ENCODE measurements at regions not wholly inside any gene's neighbourhood (a gene's known extent, or its start where the extent isn't known, plus 50 kb on each side); places are given as distances from the start of the nearest gene placed in this dataset.

GRCh38 chr13:108528303-108528702 lies 101.1 kb upstream of the MYO16 start:
- H3K4me3 ChIP-seq (ENCODE audit: control insufficient read depth, low read depth, low read length), result no peak overlapping the region
- DNase-seq (ENCODE audit: low read depth), result no peak
- TF ChIP-seq CTCF (conservative IDR thresholded peaks at IDR 0.05; ENCODE audit: control insufficient read depth, insufficient read depth, low read depth, low read length), result no peak

GRCh38 chr13:108533842-108534241 lies 95.6 kb upstream of the MYO16 start:
- DNase-seq (ENCODE audit: low read depth), result no peak
- H3K4me3 ChIP-seq (ENCODE audit: control insufficient read depth, low read depth, low read length), result no peak overlapping the region
- no peak for TF ChIP-seq CTCF (conservative IDR thresholded peaks at IDR 0.05; ENCODE audit: control insufficient read depth, insufficient read depth, low read depth, low read length)

- no peak for TF ChIP-seq CTCF (conservative IDR thresholded peaks at IDR 0.05; ENCODE audit: control insufficient read depth, insufficient read depth, low read depth, low read length)
These were observed 94.7 kb upstream of the MYO16 start for GRCh38 chr13:108534728-108535127.

GRCh38 chr13:108549934-108550333 lies 79.5 kb upstream of the MYO16 start:
- DNase-seq (ENCODE audit: low read depth), result no peak
- no peak overlapping the region for H3K4me3 ChIP-seq (ENCODE audit: control insufficient read depth, low read depth, low read length)
- no peak for TF ChIP-seq CTCF (conservative IDR thresholded peaks at IDR 0.05; ENCODE audit: control insufficient read depth, insufficient read depth, low read depth, low read length)

More at GRCh38 chr13:108534728-108535127, 94.7 kb upstream of the MYO16 start:
- no peak overlapping the region for H3K4me3 ChIP-seq (ENCODE audit: control insufficient read depth, low read depth, low read length)
- no peak for DNase-seq (ENCODE audit: low read depth)

- TF ChIP-seq CTCF (conservative IDR thresholded peaks at IDR 0.05; ENCODE audit: control insufficient read depth, insufficient read depth, low read depth, low read length), result no peak
- no peak for DNase-seq (ENCODE audit: low read depth)
- no peak overlapping the region for H3K4me3 ChIP-seq (ENCODE audit: control insufficient read depth, low read depth, low read length)
These were observed 77.7 kb upstream of the MYO16 start for GRCh38 chr13:108551674-108552073.

- no peak for DNase-seq (ENCODE audit: low read depth)
- H3K4me3 ChIP-seq (ENCODE audit: control insufficient read depth, low read depth, low read length), result no peak overlapping the region
- TF ChIP-seq CTCF (conservative IDR thresholded peaks at IDR 0.05; ENCODE audit: control insufficient read depth, insufficient read depth, low read depth, low read length), result no peak
These were observed 70.9 kb upstream of the MYO16 start for GRCh38 chr13:108558489-108558888.

- no peak overlapping the region for H3K4me3 ChIP-seq (ENCODE audit: control insufficient read depth, low read depth, low read length)
- no peak for DNase-seq (ENCODE audit: low read depth)
- TF ChIP-seq CTCF (conservative IDR thresholded peaks at IDR 0.05; ENCODE audit: control insufficient read depth, insufficient read depth, low read depth, low read length), result no peak
These were observed 69.3 kb upstream of the MYO16 start for GRCh38 chr13:108560093-108560492.

All from fibroblast of mammary gland (primary cell).